MM.1S (cell line): ENCODE measurements at regions not wholly inside any gene's neighbourhood (a gene's known extent, or its start where the extent isn't known, plus 50 kb on each side); places are given as distances from the start of the nearest gene placed in this dataset.

Source experiments
- DNase-seq: peaks from one replicate; pipeline ENCODE4 v3.0.0-alpha.2; 2015
- H2AFZ ChIP-seq: fragments of 300-600 bp; sonication (generic); 2 replicates; pipeline ENCODE4 v1.6.0; 2016; ENCODE audit warnings: antibody characterized with exemption, low read length
- H3F3A ChIP-seq: fragments of 300-600 bp; sonication (generic); 2 replicates; pipeline ENCODE4 v1.6.1; 2016; ENCODE audit warnings: mild to moderate bottlenecking, antibody characterized with exemption, low read length, moderate library complexity, mixed read lengths; ENCODE audit not compliant: insufficient read depth
- H3K27ac ChIP-seq: fragments of 300-600 bp; sonication (generic); 2 replicates; pipeline ENCODE4 v1.5.1; 2016; ENCODE audit warnings: mild to moderate bottlenecking, low read length
- H3K27me3 ChIP-seq: fragments of 300-600 bp; sonication (generic); replicated peaks from 2 replicates; pipeline ENCODE4 v1.6.0; 2016; ENCODE audit warnings: low read length; ENCODE audit not compliant: insufficient read depth
- H3K36me3 ChIP-seq: fragments of 300-600 bp; sonication (generic); replicated peaks from 2 replicates; pipeline ENCODE4 v1.6.1; 2016; ENCODE audit warnings: mild to moderate bottlenecking, low read length, mixed read lengths; ENCODE audit not compliant: insufficient read depth
- H3K4me1 ChIP-seq: fragments of 300-600 bp; sonication (generic); 2 replicates; pipeline ENCODE4 v1.6.1; 2016; ENCODE audit warnings: low read length, mixed read lengths
- H3K4me2 ChIP-seq: fragments of 300-600 bp; sonication (generic); 2 replicates; pipeline ENCODE4 v1.6.0; 2016; ENCODE audit warnings: low read depth, low read length
- H3K4me3 ChIP-seq: fragments of 300-600 bp; sonication (generic); 2 replicates; pipeline ENCODE4 v1.5.1; 2016; ENCODE audit warnings: low read length, mixed read lengths
- H3K79me2 ChIP-seq: fragments of 300-600 bp; sonication (generic); 2 replicates; pipeline ENCODE4 v1.6.1; 2016; ENCODE audit warnings: mixed run types, low read length, mixed read lengths
- H3K9ac ChIP-seq: fragments of 300-600 bp; sonication (generic); 2 replicates; pipeline ENCODE4 v1.6.1; 2016; ENCODE audit warnings: low read length, mixed read lengths
- H3K9me2 ChIP-seq: fragments of 300-600 bp; sonication (generic); replicated peaks from 2 replicates; pipeline ENCODE4 v1.6.1; 2016; ENCODE audit warnings: mild to moderate bottlenecking, low read length, mixed read lengths; ENCODE audit not compliant: insufficient read depth
- H3K9me3 ChIP-seq: fragments of 300-600 bp; sonication (generic); replicated peaks from 2 replicates; pipeline ENCODE4 v1.6.1; 2016; ENCODE audit warnings: mild to moderate bottlenecking, low read length, mixed read lengths; ENCODE audit not compliant: insufficient read depth
- H4K20me1 ChIP-seq: fragments of 300-600 bp; sonication (generic); 2 replicates; pipeline ENCODE4 v1.6.1; 2016; ENCODE audit warnings: mild to moderate bottlenecking, low read length, moderate library complexity, mixed read lengths; ENCODE audit not compliant: insufficient read depth
- EZH2 ChIP-seq: fragments of 300-600 bp; sonication (generic); optimal IDR thresholded peaks from 2 replicates; pipeline ENCODE3; 2017; ENCODE audit warnings: low read depth, mild to moderate bottlenecking, antibody characterized with exemption, low read length, mixed read lengths
- EZH2phosphoT487 ChIP-seq: fragments of 300-600 bp; sonication (generic); IDR thresholded peaks from 2 replicates; pipeline ENCODE4 v1.6.1; 2018; ENCODE audit warnings: antibody characterized with exemption, low read length
- TF ChIP-seq, protein P1 (sequence below): fragments of 300-600 bp; sonication (generic); IDR thresholded peaks from 2 replicates; pipeline ENCODE4 v1.5.1; 2016; ENCODE audit warnings: antibody characterized with exemption, low read length, mixed read lengths

DNA sequence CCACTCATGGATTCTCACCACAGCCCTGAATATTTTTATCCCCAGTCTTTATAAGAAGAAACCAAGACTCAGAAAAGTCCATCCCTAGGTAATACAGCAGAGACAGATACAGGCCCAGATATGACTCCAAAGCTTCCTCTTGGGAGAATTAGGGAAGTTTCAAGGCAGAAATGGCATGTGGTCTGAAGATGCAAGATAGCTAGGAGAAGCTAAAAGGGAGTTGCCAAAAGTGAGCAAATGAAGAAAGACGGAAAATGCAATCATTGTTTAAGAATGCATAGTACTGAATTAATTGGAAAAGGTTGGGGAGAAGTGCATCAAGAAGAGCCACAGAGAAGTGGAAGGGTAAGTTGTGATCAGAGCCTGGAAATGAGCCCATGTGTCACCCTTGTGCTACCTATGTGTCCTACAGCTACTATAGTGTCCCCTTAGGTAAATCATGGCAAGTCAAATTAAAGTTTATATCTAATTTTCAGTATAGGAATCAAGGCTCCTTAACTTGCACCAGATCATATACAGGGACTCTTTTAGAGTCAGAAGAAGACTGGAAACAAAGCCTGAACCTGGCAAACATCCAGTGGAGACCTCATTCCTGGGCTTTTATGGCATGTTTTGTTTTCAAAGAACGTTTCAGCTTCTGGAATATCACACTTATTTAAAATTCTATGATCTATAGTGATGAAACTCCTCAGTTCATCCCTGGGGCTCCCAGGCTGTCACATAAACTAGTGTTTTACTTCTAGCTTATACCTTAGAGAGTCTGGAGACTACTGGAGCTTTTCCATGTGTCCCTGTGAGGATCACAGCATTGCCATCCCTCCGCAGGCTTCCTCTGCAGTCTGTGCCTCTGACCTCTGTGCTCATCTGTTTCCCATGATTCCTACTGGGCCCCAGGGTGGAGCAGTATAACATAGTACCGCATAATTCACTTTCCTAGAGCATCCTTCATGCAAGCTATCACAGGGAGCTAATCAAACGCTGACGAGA is 189.0 kb upstream of the CDKN3 start:
- H3F3A ChIP-seq, result no peaks in the 10 kb centered on the region
- TF ChIP-seq EZH2 (no peak), EZH2phosphoT487 (no peak)
- TF ChIP-seq, protein P1, sequence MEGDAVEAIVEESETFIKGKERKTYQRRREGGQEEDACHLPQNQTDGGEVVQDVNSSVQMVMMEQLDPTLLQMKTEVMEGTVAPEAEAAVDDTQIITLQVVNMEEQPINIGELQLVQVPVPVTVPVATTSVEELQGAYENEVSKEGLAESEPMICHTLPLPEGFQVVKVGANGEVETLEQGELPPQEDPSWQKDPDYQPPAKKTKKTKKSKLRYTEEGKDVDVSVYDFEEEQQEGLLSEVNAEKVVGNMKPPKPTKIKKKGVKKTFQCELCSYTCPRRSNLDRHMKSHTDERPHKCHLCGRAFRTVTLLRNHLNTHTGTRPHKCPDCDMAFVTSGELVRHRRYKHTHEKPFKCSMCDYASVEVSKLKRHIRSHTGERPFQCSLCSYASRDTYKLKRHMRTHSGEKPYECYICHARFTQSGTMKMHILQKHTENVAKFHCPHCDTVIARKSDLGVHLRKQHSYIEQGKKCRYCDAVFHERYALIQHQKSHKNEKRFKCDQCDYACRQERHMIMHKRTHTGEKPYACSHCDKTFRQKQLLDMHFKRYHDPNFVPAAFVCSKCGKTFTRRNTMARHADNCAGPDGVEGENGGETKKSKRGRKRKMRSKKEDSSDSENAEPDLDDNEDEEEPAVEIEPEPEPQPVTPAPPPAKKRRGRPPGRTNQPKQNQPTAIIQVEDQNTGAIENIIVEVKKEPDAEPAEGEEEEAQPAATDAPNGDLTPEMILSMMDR, result no peak
- H3K4me1 ChIP-seq, result no peaks in the 10 kb centered on the region

DNA sequence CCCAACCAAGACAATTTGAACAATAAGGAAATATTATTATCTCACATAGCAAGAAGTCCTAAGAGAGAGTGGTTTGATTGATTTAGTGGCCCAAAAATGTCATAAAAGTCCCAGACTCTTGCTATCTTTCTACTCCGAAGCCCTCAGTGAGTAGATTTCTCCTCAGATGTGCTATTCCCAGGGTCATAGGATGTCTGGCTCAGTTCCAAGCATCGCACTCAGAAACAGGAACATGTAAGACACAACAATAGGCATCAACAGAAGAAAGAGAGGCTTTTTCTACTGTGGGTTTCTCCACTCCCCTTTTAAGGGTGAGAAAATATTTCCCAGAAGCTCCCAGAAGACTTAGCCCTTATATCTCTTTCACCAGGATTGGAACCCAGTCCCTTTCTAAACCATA is 188.1 kb upstream of the CDKN3 start:
- H3K4me3 ChIP-seq, result no peak overlapping the region
- H3K9ac ChIP-seq, result no peak overlapping the region
- no peaks in the 10 kb centered on the region for H3K4me1 ChIP-seq
- H3K9me2 ChIP-seq, result no peaks in the 10 kb centered on the region
- H3K27me3 ChIP-seq, result no peaks in the 10 kb centered on the region
- H3K36me3 ChIP-seq, result no peaks in the 10 kb centered on the region
- no peaks in the 10 kb centered on the region for H4K20me1 ChIP-seq
- no peak overlapping the region for H3K4me2 ChIP-seq
- no peak overlapping the region for H3K27ac ChIP-seq
- H3K9me3 ChIP-seq, result no peaks in the 10 kb centered on the region
- no peaks in the 10 kb centered on the region for H3F3A ChIP-seq
- no peak for DNase-seq
- TF ChIP-seq, protein P1, result no peak
- no peak for TF ChIP-seq EZH2phosphoT487
- TF ChIP-seq EZH2, result no peak
- no peaks in the 10 kb centered on the region for H3K79me2 ChIP-seq
- H2AFZ ChIP-seq, result no peak overlapping the region

More for the DNA sequence above, 189.0 kb upstream of the CDKN3 start:
- Histone ChIP-seq H2AFZ (no peak overlapping the region), H3K9ac (no peak overlapping the region), H3K79me2 (no peaks in the 10 kb centered on the region), H3K27me3 (no peaks in the 10 kb centered on the region), H3K4me3 (no peak overlapping the region), H3K4me2 (no peak overlapping the region), H4K20me1 (no peaks in the 10 kb centered on the region), H3K9me2 (no peaks in the 10 kb centered on the region), H3K9me3 (no peaks in the 10 kb centered on the region), H3K27ac (no peak overlapping the region), H3K36me3 (no peaks in the 10 kb centered on the region)
- DNase-seq, result no peak

DNA sequence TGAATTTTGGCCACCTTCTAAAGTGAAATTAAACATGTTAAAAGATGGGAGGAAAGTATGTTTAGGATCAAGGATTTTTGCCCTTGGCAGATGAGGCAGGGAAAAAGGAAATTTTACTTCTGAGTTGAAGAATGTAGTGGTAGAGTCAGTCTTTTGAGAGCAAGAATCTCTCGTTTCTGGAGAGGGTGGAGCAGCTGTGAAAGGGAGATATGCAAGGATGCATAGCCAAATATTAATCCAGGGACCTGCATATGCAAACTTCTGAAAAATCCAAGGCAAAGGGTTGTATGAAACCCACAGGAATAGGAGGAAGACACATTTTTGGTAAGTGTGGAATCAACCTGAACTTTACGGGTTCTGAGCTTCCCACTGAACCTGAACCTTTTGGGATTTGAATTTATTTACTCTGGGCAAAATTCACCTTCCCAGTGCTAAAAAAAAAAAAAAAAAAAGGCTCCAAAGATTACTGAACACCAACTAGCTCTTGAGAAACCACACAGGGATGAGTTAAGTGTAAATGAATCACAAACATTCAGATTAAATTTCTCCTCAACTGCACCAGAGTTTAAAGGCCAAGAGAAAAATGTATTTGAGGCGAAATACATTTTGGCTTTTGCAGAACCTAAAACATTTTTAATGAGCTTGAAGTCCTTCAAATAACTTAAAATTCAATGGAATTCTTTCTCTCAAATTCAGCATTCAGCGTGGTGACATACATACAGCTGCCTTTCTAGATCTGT is 187.1 kb upstream of the CDKN3 start:
- no peaks in the 10 kb centered on the region for H3K9me2 ChIP-seq
- TF ChIP-seq, protein P1, result no peak
- TF ChIP-seq EZH2 (no peak), EZH2phosphoT487 (no peak)
- no peak overlapping the region for H2AFZ ChIP-seq
- no peaks in the 10 kb centered on the region for H3K9me3 ChIP-seq
- no peak for DNase-seq
- no peak overlapping the region for H3K4me3 ChIP-seq
- no peaks in the 10 kb centered on the region for H3K4me1 ChIP-seq
- H4K20me1 ChIP-seq, result no peaks in the 10 kb centered on the region
- H3K27me3 ChIP-seq, result no peaks in the 10 kb centered on the region
- H3K27ac ChIP-seq, result no peak overlapping the region
- H3K79me2 ChIP-seq, result no peaks in the 10 kb centered on the region
- no peaks in the 10 kb centered on the region for H3F3A ChIP-seq
- no peak overlapping the region for H3K4me2 ChIP-seq
- no peak overlapping the region for H3K9ac ChIP-seq
- H3K36me3 ChIP-seq, result no peaks in the 10 kb centered on the region
